ENCODE measurements at regions not wholly inside any gene's neighbourhood (a gene's known extent, or its start where the extent isn't known, plus 50 kb on each side); places are given as distances from the start of the nearest gene placed in this dataset.

GRCh38 chr22:35155403-35156025, 89.6 kb downstream of the ISX start (continued):
- TF ChIP-seq EGR2 (tag by site-specific recombination; IDR thresholded peaks at IDR 0.05; ENCODE audit: low read depth) (no peak), ZNF214 (tag by site-specific recombination; IDR thresholded peaks at IDR 0.05; ENCODE audit: borderline replicate concordance) (no peak), ZNF692 (tag by site-specific recombination; IDR thresholded peaks at IDR 0.05) (no peak), ZNF561 (tag by site-specific recombination; IDR thresholded peaks at IDR 0.05; ENCODE audit: borderline replicate concordance) (no peak)
- TF ChIP-seq, protein P1, sequence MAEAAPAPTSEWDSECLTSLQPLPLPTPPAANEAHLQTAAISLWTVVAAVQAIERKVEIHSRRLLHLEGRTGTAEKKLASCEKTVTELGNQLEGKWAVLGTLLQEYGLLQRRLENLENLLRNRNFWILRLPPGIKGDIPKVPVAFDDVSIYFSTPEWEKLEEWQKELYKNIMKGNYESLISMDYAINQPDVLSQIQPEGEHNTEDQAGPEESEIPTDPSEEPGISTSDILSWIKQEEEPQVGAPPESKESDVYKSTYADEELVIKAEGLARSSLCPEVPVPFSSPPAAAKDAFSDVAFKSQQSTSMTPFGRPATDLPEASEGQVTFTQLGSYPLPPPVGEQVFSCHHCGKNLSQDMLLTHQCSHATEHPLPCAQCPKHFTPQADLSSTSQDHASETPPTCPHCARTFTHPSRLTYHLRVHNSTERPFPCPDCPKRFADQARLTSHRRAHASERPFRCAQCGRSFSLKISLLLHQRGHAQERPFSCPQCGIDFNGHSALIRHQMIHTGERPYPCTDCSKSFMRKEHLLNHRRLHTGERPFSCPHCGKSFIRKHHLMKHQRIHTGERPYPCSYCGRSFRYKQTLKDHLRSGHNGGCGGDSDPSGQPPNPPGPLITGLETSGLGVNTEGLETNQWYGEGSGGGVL (tag by site-specific recombination; IDR thresholded peaks at IDR 0.05), result no peak

DNA sequence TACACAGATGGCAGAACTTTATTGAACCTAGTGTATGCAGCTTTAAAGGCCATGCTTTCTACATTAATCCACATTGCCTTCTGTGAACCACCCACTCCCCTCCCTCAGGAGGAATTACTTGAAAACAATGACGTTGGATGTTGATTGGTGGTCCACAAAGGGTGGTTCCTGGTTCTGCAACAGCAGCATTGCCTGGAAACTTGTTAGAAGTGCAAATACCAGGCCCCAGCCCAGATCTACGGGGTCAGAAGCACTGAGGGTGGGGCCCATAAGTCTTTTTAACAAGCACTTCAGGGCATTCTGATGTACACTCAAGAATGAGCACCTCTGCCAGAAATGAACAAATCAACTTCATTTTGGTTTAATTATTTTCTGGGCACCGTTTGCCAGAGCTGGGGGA, 91.0 kb downstream of the ISX start:
- ChIA-PET CTCF (interaction anchor here (0.6 to 5.2 kb wide), 6 partner anchors 8 to 936 kb away, joined by 3 to 41 read pairs (median 6); no protein-coding TSS in a partner anchor), POLR2A (no interaction called here)
- Histone ChIP-seq H3K4me3 (ENCODE audit: low read depth, low read length) (no peak overlapping the region), H3K9me3 (ENCODE audit: control insufficient read depth, insufficient read depth, low read depth, low read length) (no peaks in the 10 kb centered on the region), H3K4me1 (ENCODE audit: control insufficient read depth, insufficient read depth, low read length) (no peaks in the 10 kb centered on the region), H3K27ac (ENCODE audit: extremely low read depth, low read depth, low read length) (no peak overlapping the region), H3K36me3 (ENCODE audit: control insufficient read depth in 2 of 2, insufficient read depth in 1 of 2, low read length in 2 of 2) (no peaks in the 10 kb centered on the region)
- TF ChIP-seq ZNF341 (tag by site-specific recombination; IDR thresholded peaks at IDR 0.05; ENCODE audit: low read depth), result no peak
- no peak for TF ChIP-seq ZNF138 (tag by site-specific recombination; IDR thresholded peaks at IDR 0.05; ENCODE audit: borderline replicate concordance)

DNA sequence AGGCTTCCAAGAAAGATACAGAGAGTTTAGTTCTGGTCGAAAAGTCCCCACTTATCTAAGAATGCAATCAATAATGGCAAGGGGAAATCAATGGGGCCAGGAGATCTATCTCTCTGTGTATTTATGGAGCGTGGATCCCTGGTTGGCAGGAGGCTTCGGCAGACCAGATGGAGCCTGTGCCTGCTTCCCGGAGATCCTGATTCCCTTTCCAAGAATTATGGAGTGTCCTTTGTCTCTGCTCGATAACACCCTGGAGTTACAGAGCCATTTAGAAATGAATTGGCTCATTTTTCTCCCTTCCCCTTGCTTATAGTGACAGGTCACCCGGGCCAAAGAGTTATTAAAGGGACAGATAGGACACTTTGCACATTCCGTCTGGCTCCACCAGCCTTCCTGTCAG, 92.4 kb downstream of the ISX start:
- ChIA-PET CTCF (interaction anchor here (1.2 to 3.7 kb wide), 3 partner anchors 8 to 19 kb away, joined by 3 to 18 read pairs (median 4); no protein-coding TSS in a partner anchor), POLR2A (no interaction called here)
- no peak overlapping the region for H3K27ac ChIP-seq (ENCODE audit: extremely low read depth, low read depth, low read length)
- no peaks in the 10 kb centered on the region for H3K9me3 ChIP-seq (ENCODE audit: control insufficient read depth, insufficient read depth, low read depth, low read length)
- no peak overlapping the region for H3K4me3 ChIP-seq (ENCODE audit: low read depth, low read length)
- H3K4me1 ChIP-seq (ENCODE audit: control insufficient read depth, insufficient read depth, low read length), result no peaks in the 10 kb centered on the region
- no peaks in the 10 kb centered on the region for H3K36me3 ChIP-seq (ENCODE audit: control insufficient read depth in 2 of 2, insufficient read depth in 1 of 2, low read length in 2 of 2)
- TF ChIP-seq ZFHX2 (tag by site-specific recombination; conservative IDR thresholded peaks at IDR 0.05) (no peak), ZNF146 (tag by site-specific recombination; IDR thresholded peaks at IDR 0.05) (no peak), TCF7L2 (IDR thresholded peaks at IDR 0.05; ENCODE audit: borderline replicate concordance, low read depth, low read length) (no peak), TSHZ1 (tag by site-specific recombination; IDR thresholded peaks at IDR 0.05; ENCODE audit: borderline replicate concordance) (no peak), ZNF645 (tag by site-specific recombination; IDR thresholded peaks at IDR 0.05) (no peak), ZNF280C (tag by site-specific recombination; IDR thresholded peaks at IDR 0.05) (no peak)
- TF ChIP-seq, protein P2, sequence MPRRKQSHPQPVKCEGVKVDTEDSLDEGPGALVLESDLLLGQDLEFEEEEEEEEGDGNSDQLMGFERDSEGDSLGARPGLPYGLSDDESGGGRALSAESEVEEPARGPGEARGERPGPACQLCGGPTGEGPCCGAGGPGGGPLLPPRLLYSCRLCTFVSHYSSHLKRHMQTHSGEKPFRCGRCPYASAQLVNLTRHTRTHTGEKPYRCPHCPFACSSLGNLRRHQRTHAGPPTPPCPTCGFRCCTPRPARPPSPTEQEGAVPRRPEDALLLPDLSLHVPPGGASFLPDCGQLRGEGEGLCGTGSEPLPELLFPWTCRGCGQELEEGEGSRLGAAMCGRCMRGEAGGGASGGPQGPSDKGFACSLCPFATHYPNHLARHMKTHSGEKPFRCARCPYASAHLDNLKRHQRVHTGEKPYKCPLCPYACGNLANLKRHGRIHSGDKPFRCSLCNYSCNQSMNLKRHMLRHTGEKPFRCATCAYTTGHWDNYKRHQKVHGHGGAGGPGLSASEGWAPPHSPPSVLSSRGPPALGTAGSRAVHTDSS (tag by site-specific recombination; IDR thresholded peaks at IDR 0.05), result no peak
- TF ChIP-seq, protein P3, sequence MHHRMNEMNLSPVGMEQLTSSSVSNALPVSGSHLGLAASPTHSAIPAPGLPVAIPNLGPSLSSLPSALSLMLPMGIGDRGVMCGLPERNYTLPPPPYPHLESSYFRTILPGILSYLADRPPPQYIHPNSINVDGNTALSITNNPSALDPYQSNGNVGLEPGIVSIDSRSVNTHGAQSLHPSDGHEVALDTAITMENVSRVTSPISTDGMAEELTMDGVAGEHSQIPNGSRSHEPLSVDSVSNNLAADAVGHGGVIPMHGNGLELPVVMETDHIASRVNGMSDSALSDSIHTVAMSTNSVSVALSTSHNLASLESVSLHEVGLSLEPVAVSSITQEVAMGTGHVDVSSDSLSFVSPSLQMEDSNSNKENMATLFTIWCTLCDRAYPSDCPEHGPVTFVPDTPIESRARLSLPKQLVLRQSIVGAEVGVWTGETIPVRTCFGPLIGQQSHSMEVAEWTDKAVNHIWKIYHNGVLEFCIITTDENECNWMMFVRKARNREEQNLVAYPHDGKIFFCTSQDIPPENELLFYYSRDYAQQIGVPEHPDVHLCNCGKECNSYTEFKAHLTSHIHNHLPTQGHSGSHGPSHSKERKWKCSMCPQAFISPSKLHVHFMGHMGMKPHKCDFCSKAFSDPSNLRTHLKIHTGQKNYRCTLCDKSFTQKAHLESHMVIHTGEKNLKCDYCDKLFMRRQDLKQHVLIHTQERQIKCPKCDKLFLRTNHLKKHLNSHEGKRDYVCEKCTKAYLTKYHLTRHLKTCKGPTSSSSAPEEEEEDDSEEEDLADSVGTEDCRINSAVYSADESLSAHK (tag by site-specific recombination; IDR thresholded peaks at IDR 0.05), result no peak

Data from HEK293 (cell line).